DND-41 (cell line): ENCODE measurements at regions not wholly inside any gene's neighbourhood (a gene's known extent, or its start where the extent isn't known, plus 50 kb on each side); places are given as distances from the start of the nearest gene placed in this dataset.

Experiments used
- ATAC-seq: fragments of 200-7000 bp; cut with Tn5 transposase; 3 replicates; pipeline ENCODE4 v1.9.1; 2021; ENCODE audit warnings: low read depth; ENCODE audit not compliant: insufficient read depth
- DNase-seq: peaks from one replicate; pipeline ENCODE4 v3.0.0-alpha.2; 2020
- H2AFZ ChIP-seq: 2 replicates; pipeline ENCODE4 v1.6.0; 2012; ENCODE audit warnings: low read depth, low read length
- H3K27ac ChIP-seq: 2 replicates; pipeline ENCODE4 v1.5.1; 2012; ENCODE audit warnings: low read length, inconsistent platforms
- H3K27me3 ChIP-seq: fragments of 200-600 bp; sonication (generic); 2 replicates; pipeline ENCODE4 v1.6.0; 2012; ENCODE audit warnings: low read length, mild to moderate bottlenecking, inconsistent platforms; ENCODE audit not compliant: insufficient read depth, poor library complexity
- H3K36me3 ChIP-seq: 2 replicates; pipeline ENCODE4 v1.5.1; 2012; ENCODE audit warnings: low read length, inconsistent platforms; ENCODE audit not compliant: insufficient read depth
- H3K4me1 ChIP-seq: 2 replicates; pipeline ENCODE4 v1.5.1; 2012; ENCODE audit warnings: mild to moderate bottlenecking, low read length; ENCODE audit not compliant: insufficient read depth
- H3K4me2 ChIP-seq: 2 replicates; pipeline ENCODE4 v1.6.0; 2012; ENCODE audit warnings: mild to moderate bottlenecking, moderate library complexity, low read length, inconsistent platforms; ENCODE audit not compliant: insufficient read depth
- H3K4me3 ChIP-seq, 2 experiments: fragments of 200-600 bp in 1 of 2; shearing (Covaris generic) in 1 of 2; 2 replicates each; pipeline ENCODE4 v1.5.1; 2012 to 2016; ENCODE audit warnings: inconsistent platforms in 2 of 2, low read length in 2 of 2, mild to moderate bottlenecking in 2 of 2, low read depth in 1 of 2, moderate library complexity in 1 of 2
- H3K79me2 ChIP-seq: 2 replicates; pipeline ENCODE4 v1.6.0; 2012; ENCODE audit warnings: low read length, inconsistent platforms; ENCODE audit not compliant: insufficient read depth
- H3K9ac ChIP-seq: 2 replicates; pipeline ENCODE4 v1.6.0; 2012; ENCODE audit warnings: low read depth, mild to moderate bottlenecking, inconsistent platforms, low read length, moderate library complexity
- H3K9me3 ChIP-seq: 2 replicates; pipeline ENCODE4 v1.5.1; 2012; ENCODE audit warnings: low read length, moderate library complexity, mild to moderate bottlenecking, inconsistent platforms; ENCODE audit not compliant: insufficient read depth, severe bottlenecking
- H4K20me1 ChIP-seq: 2 replicates; pipeline ENCODE4 v1.6.0; 2012; ENCODE audit warnings: low read length; ENCODE audit not compliant: insufficient read depth
- CTCF ChIP-seq: IDR thresholded peaks from 2 replicates; pipeline ENCODE4 v1.5.1; 2012; ENCODE audit warnings: borderline replicate concordance, low read length, moderate library complexity, mild to moderate bottlenecking; ENCODE audit not compliant: poor library complexity, severe bottlenecking; ENCODE audit errors: extremely low read depth
- EZH2 ChIP-seq: IDR thresholded peaks from 3 replicates; pipeline ENCODE4 v1.6.1; 2012; ENCODE audit warnings: borderline replicate concordance, low read depth, mild to moderate bottlenecking, moderate library complexity, low read length, inconsistent platforms; ENCODE audit not compliant: severe bottlenecking

- H2AFZ ChIP-seq = no peak overlapping the region
- no peaks in the 10 kb centered on the region for H3K36me3 ChIP-seq
- H3K4me3 ChIP-seq = no peak overlapping the region
- no peaks in the 10 kb centered on the region for H3K4me1 ChIP-seq
- no peak overlapping the region for H3K4me2 ChIP-seq
- H3K27me3 ChIP-seq = no peaks in the 10 kb centered on the region
- no peak overlapping the region for H3K27ac ChIP-seq
- no peak overlapping the region for H3K9ac ChIP-seq
- no peaks in the 10 kb centered on the region for H3K79me2 ChIP-seq
- H3K9me3 ChIP-seq = no peaks in the 10 kb centered on the region
- DNase-seq (no peak), ATAC-seq (no peak)
- no peak for TF ChIP-seq CTCF
- H4K20me1 ChIP-seq = no peaks in the 10 kb centered on the region
These were observed 180.6 kb upstream of the TMPO start for GRCh38 chr12:98334768-98335167.

- H2AFZ ChIP-seq = no peak overlapping the region
- H3K36me3 ChIP-seq = no peaks in the 10 kb centered on the region
- no peaks in the 10 kb centered on the region for H3K79me2 ChIP-seq
- H3K4me1 ChIP-seq = no peaks in the 10 kb centered on the region
- H3K27ac ChIP-seq = no peak overlapping the region
- H4K20me1 ChIP-seq = no peaks in the 10 kb centered on the region
- no peaks in the 10 kb centered on the region for H3K27me3 ChIP-seq
- no peaks in the 10 kb centered on the region for H3K9me3 ChIP-seq
- ATAC-seq (no peak), DNase-seq (no peak)
- H3K4me3 ChIP-seq = no peak overlapping the region
- TF ChIP-seq EZH2 (no peak), CTCF (no peak)
- H3K9ac ChIP-seq = no peak overlapping the region
- no peak overlapping the region for H3K4me2 ChIP-seq
These were observed 174.4 kb upstream of the TMPO start for GRCh38 chr12:98341026-98341425.

- TF ChIP-seq EZH2 (no peak), CTCF (no peak)
- no peaks in the 10 kb centered on the region for H3K27me3 ChIP-seq
- H3K4me3 ChIP-seq = no peak overlapping the region
- H2AFZ ChIP-seq = no peak overlapping the region
- H3K9me3 ChIP-seq = no peaks in the 10 kb centered on the region
- no peaks in the 10 kb centered on the region for H3K4me1 ChIP-seq
- H3K79me2 ChIP-seq = no peaks in the 10 kb centered on the region
- H3K9ac ChIP-seq = no peak overlapping the region
- H4K20me1 ChIP-seq = no peaks in the 10 kb centered on the region
- H3K27ac ChIP-seq = no peak overlapping the region
- DNase-seq (no peak), ATAC-seq (no peak)
- H3K4me2 ChIP-seq = no peak overlapping the region
- H3K36me3 ChIP-seq = no peaks in the 10 kb centered on the region
These were observed 173.7 kb upstream of the TMPO start for GRCh38 chr12:98341732-98342131.

- no peaks in the 10 kb centered on the region for H3K36me3 ChIP-seq
- no peak overlapping the region for H3K27ac ChIP-seq
- H4K20me1 ChIP-seq = no peaks in the 10 kb centered on the region
- no peaks in the 10 kb centered on the region for H3K79me2 ChIP-seq
- TF ChIP-seq CTCF = no peak
- TF ChIP-seq EZH2 = no peak
- H3K4me3 ChIP-seq = no peak overlapping the region
- ATAC-seq (no peak), DNase-seq (no peak)
- H3K27me3 ChIP-seq = no peaks in the 10 kb centered on the region
- H3K9me3 ChIP-seq = no peaks in the 10 kb centered on the region
- no peak overlapping the region for H3K4me2 ChIP-seq
- no peak overlapping the region for H2AFZ ChIP-seq
- H3K9ac ChIP-seq = no peak overlapping the region
- no peaks in the 10 kb centered on the region for H3K4me1 ChIP-seq
These were observed 172.3 kb upstream of the TMPO start for GRCh38 chr12:98343002-98343567.
